ENCODE measurements at regions not wholly inside any gene's neighbourhood (a gene's known extent, or its start where the extent isn't known, plus 50 kb on each side); places are given as distances from the start of the nearest gene placed in this dataset.
"Not testable (repeated sequence)": the region's sequence is repeated elsewhere in the genome, so short reads cannot be mapped to it uniquely, and the experiment has no call there.

GRCh38 chr3:174356596-174356995 is 502.5 kb upstream of the NAALADL2 start:
- intact Hi-C loops (cut with micrococcal nuclease) = no loop called here
- Mint-ChIP-seq H3K27me3 (no peaks in the 10 kb centered on the region), H3K4me1 (no peaks in the 10 kb centered on the region), H3K36me3 (ENCODE audit: low read depth) (no peaks in the 10 kb centered on the region), H3K9me3 (no peaks in the 10 kb centered on the region), H3K4me3 (no peak overlapping the region), H3K27ac (no peak overlapping the region)
- ChIA-PET CTCF (no interaction called here), POLR2A (no interaction called here)
- DNase-seq (no peak), ATAC-seq (ENCODE audit: low read depth) (no peak)
- no peak for TF ChIP-seq CTCF (IDR thresholded peaks at IDR 0.05)

- intact Hi-C loops (cut with micrococcal nuclease) = no loop called here
- Mint-ChIP-seq H3K9me3 (no peaks in the 10 kb centered on the region), H3K36me3 (ENCODE audit: low read depth) (no peaks in the 10 kb centered on the region), H3K4me3 (no peak overlapping the region), H3K27ac (no peak overlapping the region), H3K4me1 (no peaks in the 10 kb centered on the region), H3K27me3 (no peaks in the 10 kb centered on the region)
- ATAC-seq (ENCODE audit: low read depth) (no peak), DNase-seq (no peak)
- ChIA-PET POLR2A (no interaction called here), CTCF (no interaction called here)
- TF ChIP-seq CTCF (IDR thresholded peaks at IDR 0.05) = no peak
Measured at GRCh38 chr3:174358252-174358651, 500.9 kb upstream of the NAALADL2 start.

GRCh38 chr3:174362556-174362955 is 496.6 kb upstream of the NAALADL2 start:
- CTCF ChIA-PET = no interaction called here
- no peak for TF ChIP-seq CTCF (IDR thresholded peaks at IDR 0.05)
- no peak overlapping the region for H3K27ac Mint-ChIP-seq

GRCh38 chr3:174363256-174363655 is 495.9 kb upstream of the NAALADL2 start:
- Mint-ChIP-seq H3K36me3 (ENCODE audit: low read depth) (no peaks in the 10 kb centered on the region), H3K27ac (no peak overlapping the region), H3K4me3 (no peak overlapping the region), H3K4me1 (no peaks in the 10 kb centered on the region), H3K9me3 (peaks cover under 1% of the 10 kb centered on the region), H3K27me3 (no peaks in the 10 kb centered on the region)
- POLR2A ChIA-PET = no interaction called here
- intact Hi-C loops (cut with micrococcal nuclease) = no loop called here
- no peak for DNase-seq
- CTCF ChIA-PET = no interaction called here
- no peak for ATAC-seq (ENCODE audit: low read depth)
- no peak for TF ChIP-seq CTCF (IDR thresholded peaks at IDR 0.05)

More at GRCh38 chr3:174362556-174362955, 496.6 kb upstream of the NAALADL2 start:
- ATAC-seq (ENCODE audit: low read depth) (no peak), DNase-seq (no peak)
- H3K9me3 Mint-ChIP-seq = no peaks in the 10 kb centered on the region
- H3K4me1 Mint-ChIP-seq = no peaks in the 10 kb centered on the region
- POLR2A ChIA-PET = no interaction called here
- intact Hi-C loops (cut with micrococcal nuclease) = no loop called here
- H3K27me3 Mint-ChIP-seq = no peaks in the 10 kb centered on the region
- H3K4me3 Mint-ChIP-seq = no peak overlapping the region
- H3K36me3 Mint-ChIP-seq (ENCODE audit: low read depth) = no peaks in the 10 kb centered on the region

- H3K4me1 Mint-ChIP-seq = no peaks in the 10 kb centered on the region
- no peaks in the 10 kb centered on the region for H3K27me3 Mint-ChIP-seq
- no peaks in the 10 kb centered on the region for H3K36me3 Mint-ChIP-seq (ENCODE audit: low read depth)
- peaks cover 11% of the 10 kb centered on the region for H3K9me3 Mint-ChIP-seq
- no peak for TF ChIP-seq CTCF (IDR thresholded peaks at IDR 0.05)
- DNase-seq (no peak), ATAC-seq (ENCODE audit: low read depth) (no peak)
- ChIA-PET POLR2A (no interaction called here), CTCF (no interaction called here)
- H3K4me3 Mint-ChIP-seq = no peak overlapping the region
- no peak overlapping the region for H3K27ac Mint-ChIP-seq
- intact Hi-C loops (cut with micrococcal nuclease) = no loop called here
Measured at GRCh38 chr3:174365796-174366195, 493.3 kb upstream of the NAALADL2 start.

GRCh38 chr3:174366904-174367303 is 492.2 kb upstream of the NAALADL2 start:
- H3K9me3 Mint-ChIP-seq = peaks cover 14% of the 10 kb centered on the region
- H3K36me3 Mint-ChIP-seq (ENCODE audit: low read depth); H3K4me3 Mint-ChIP-seq; DNase-seq; H3K27me3 Mint-ChIP-seq; intact Hi-C loops (cut with micrococcal nuclease); ATAC-seq (ENCODE audit: low read depth); POLR2A ChIA-PET; H3K27ac Mint-ChIP-seq; CTCF ChIA-PET; H3K4me1 Mint-ChIP-seq: not testable (repeated sequence)

Data from activated B cell treated with CpG ODN at 0.5 μM for 24 hours (primary cell).